ENCODE measurements at regions not wholly inside any gene's neighbourhood (a gene's known extent, or its start where the extent isn't known, plus 50 kb on each side); places are given as distances from the start of the nearest gene placed in this dataset.

- no peak for TF ChIP-seq POLR2AphosphoS5 (IDR thresholded peaks at IDR 0.05)
- no peak for TF ChIP-seq CTCF (IDR thresholded peaks at IDR 0.05)
- TF ChIP-seq EP300 (IDR thresholded peaks at IDR 0.05) = no peak
- no peak for TF ChIP-seq POLR2A (IDR thresholded peaks at IDR 0.05)
- Histone ChIP-seq H3K4me1 (no peaks in the 10 kb centered on the region), H3K36me3 (no peaks in the 10 kb centered on the region), H3K9me3 (no peaks in the 10 kb centered on the region), H3K4me3 (no peak overlapping the region), H3K27me3 (no peaks in the 10 kb centered on the region), H3K27ac (no peak overlapping the region)
- WGBS, 2 donors (ENCODE audit: low coverage in 1 of 2) = 85 to 90% methylated on average over 1 of the region's 1 CpG
- ATAC-seq = no peak
These were observed 298.9 kb downstream of the KCNN2 start for GRCh38 chr5:114660791-114661190.

GRCh38 chr5:114658194-114658593 lies 296.3 kb downstream of the KCNN2 start:
- no peak overlapping the region for H3K27ac ChIP-seq
- TF ChIP-seq EP300 (IDR thresholded peaks at IDR 0.05) (no peak), CTCF (IDR thresholded peaks at IDR 0.05) (no peak), POLR2A (IDR thresholded peaks at IDR 0.05) (no peak), POLR2AphosphoS5 (IDR thresholded peaks at IDR 0.05) (no peak)
- H3K27me3 ChIP-seq = no peaks in the 10 kb centered on the region
- H3K9me3 ChIP-seq = no peaks in the 10 kb centered on the region
- no peak overlapping the region for H3K4me3 ChIP-seq
- no peaks in the 10 kb centered on the region for H3K4me1 ChIP-seq
- no peaks in the 10 kb centered on the region for H3K36me3 ChIP-seq
- no peak for ATAC-seq
- 38% methylated on average over 1 of the region's 1 CpG; no CpG with 5 or more reads in 1 of the 2 donors for WGBS, 2 donors (ENCODE audit: low coverage in 1 of 2)

DNA sequence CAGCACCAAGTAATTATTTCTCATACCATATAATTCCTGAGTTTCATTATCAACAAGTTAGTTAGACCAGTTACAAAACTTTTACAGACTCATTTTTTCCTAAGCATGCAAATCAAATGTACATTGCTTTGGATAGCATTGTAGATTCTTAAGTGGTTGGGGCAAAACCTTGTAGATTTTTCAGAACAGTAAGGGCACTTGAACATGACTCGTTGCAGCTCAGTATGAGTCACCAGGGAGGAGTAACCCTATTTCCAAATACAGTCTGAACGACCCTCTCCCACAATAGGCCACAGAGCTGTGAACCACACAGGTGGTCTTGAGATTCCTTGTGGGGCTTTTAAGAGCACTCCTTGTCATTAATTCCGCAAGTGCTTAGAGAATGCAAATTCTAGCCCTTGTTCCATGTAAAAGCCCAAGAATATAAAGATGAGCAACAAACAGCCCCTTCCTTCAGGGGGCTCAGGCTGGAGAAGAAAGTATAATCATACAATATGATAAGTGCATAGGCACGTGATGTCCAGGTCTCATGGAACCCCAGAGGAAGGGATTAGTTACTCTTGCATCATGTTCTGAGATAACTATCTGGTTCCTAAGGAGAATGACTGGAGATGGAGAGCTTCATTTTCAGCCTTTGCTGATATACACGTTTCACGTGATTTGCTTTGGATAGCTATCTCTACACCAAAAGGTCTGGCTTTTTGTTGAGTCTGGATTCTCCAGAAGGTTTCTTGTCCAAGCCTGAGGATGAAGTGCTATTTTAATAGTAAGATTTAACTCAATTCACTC lies 295.7 kb downstream of the KCNN2 start:
- no peaks in the 10 kb centered on the region for H3K36me3 ChIP-seq
- H3K4me1 ChIP-seq = no peaks in the 10 kb centered on the region
- no peak for ATAC-seq
- 54 to 71% methylated on average over 4 to 6 of the region's 6 CpGs for WGBS, 2 donors (ENCODE audit: low coverage in 1 of 2)
- H3K9me3 ChIP-seq = no peaks in the 10 kb centered on the region
- H3K4me3 ChIP-seq = no peak overlapping the region
- H3K27ac ChIP-seq = no peak overlapping the region
- TF ChIP-seq EP300 (IDR thresholded peaks at IDR 0.05) (no peak), POLR2AphosphoS5 (IDR thresholded peaks at IDR 0.05) (no peak), POLR2A (IDR thresholded peaks at IDR 0.05) (no peak), CTCF (IDR thresholded peaks at IDR 0.05) (no peak)
- H3K27me3 ChIP-seq = no peaks in the 10 kb centered on the region

DNA sequence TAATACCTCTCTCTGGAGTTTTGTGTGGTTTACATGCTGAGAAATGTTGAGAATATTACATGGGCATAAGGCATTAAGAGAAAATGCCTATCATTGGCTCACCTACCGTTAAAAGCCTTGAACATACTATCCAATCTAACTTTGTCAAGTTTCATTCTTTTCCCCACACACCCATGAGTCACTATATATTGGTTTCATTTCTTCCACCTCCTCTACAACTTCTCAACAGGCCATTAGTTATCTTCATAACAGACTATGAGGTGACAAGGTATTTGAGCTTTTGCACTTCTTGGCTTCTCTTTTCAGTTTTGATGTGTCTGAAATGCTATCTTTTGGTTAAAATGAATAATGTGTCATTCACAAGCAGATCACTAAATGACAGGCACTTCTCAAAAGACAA lies 288.0 kb downstream of the KCNN2 start:
- Histone ChIP-seq H3K4me3 (no peak overlapping the region), H3K4me1 (no peaks in the 10 kb centered on the region), H3K27ac (no peak overlapping the region), H3K27me3 (no peaks in the 10 kb centered on the region), H3K36me3 (no peaks in the 10 kb centered on the region), H3K9me3 (no peaks in the 10 kb centered on the region)
- no peak for TF ChIP-seq POLR2AphosphoS5 (IDR thresholded peaks at IDR 0.05)
- no peak for TF ChIP-seq CTCF (IDR thresholded peaks at IDR 0.05)
- TF ChIP-seq EP300 (IDR thresholded peaks at IDR 0.05) = no peak
- TF ChIP-seq POLR2A (IDR thresholded peaks at IDR 0.05) = no peak
- no peak for ATAC-seq
- 80 to 87% methylated on average over 1 of the region's 1 CpG for WGBS, 2 donors (ENCODE audit: low coverage in 1 of 2)

- Histone ChIP-seq H3K36me3 (no peaks in the 10 kb centered on the region), H3K4me3 (no peak overlapping the region), H3K27me3 (no peaks in the 10 kb centered on the region), H3K4me1 (no peaks in the 10 kb centered on the region), H3K27ac (no peak overlapping the region), H3K9me3 (no peaks in the 10 kb centered on the region)
- TF ChIP-seq POLR2AphosphoS5 (IDR thresholded peaks at IDR 0.05) (no peak), EP300 (IDR thresholded peaks at IDR 0.05) (no peak), CTCF (IDR thresholded peaks at IDR 0.05) (no peak), POLR2A (IDR thresholded peaks at IDR 0.05) (no peak)
- 93% methylated on average over 2 of the region's 2 CpGs for WGBS, 2 donors (ENCODE audit: low coverage in 1 of 2)
- no peak for ATAC-seq
These were observed 287.1 kb downstream of the KCNN2 start for GRCh38 chr5:114648940-114649339.
